ENCODE measurements at regions not wholly inside any gene's neighbourhood (a gene's known extent, or its start where the extent isn't known, plus 50 kb on each side); places are given as distances from the start of the nearest gene placed in this dataset.

DNA sequence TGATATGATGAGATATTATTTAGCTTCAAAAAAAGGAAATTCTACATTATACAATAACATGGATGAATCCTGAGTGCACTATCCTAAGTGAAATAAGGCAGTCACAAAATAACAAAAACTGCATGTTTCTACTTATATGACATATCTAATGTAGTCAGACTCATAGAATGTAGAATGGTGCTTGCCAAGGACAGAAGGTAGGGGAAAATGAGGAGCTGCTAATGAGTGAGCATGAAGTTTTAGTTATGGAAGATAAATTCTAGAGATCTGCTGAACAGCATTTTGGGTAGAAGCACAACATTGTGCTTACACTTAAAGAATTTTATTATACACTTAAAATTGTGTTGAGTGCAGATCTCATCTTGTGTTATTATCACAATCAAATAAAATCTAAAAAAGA is 812.4 kb downstream of the KCTD16 start:
- H3K4me1 Mint-ChIP-seq: no peaks in the 10 kb centered on the region
- H3K27me3 Mint-ChIP-seq (ENCODE audit: low read depth, poor library complexity): no peaks in the 10 kb centered on the region
- no peak for DNase-seq
- H3K9me3 Mint-ChIP-seq: peaks cover 7% of the 10 kb centered on the region
- H3K36me3 Mint-ChIP-seq (ENCODE audit: low read depth): no peaks in the 10 kb centered on the region
- H3K4me3 Mint-ChIP-seq: no peak overlapping the region
- no peak overlapping the region for H3K27ac Mint-ChIP-seq
- TF ChIP-seq, protein P1, sequence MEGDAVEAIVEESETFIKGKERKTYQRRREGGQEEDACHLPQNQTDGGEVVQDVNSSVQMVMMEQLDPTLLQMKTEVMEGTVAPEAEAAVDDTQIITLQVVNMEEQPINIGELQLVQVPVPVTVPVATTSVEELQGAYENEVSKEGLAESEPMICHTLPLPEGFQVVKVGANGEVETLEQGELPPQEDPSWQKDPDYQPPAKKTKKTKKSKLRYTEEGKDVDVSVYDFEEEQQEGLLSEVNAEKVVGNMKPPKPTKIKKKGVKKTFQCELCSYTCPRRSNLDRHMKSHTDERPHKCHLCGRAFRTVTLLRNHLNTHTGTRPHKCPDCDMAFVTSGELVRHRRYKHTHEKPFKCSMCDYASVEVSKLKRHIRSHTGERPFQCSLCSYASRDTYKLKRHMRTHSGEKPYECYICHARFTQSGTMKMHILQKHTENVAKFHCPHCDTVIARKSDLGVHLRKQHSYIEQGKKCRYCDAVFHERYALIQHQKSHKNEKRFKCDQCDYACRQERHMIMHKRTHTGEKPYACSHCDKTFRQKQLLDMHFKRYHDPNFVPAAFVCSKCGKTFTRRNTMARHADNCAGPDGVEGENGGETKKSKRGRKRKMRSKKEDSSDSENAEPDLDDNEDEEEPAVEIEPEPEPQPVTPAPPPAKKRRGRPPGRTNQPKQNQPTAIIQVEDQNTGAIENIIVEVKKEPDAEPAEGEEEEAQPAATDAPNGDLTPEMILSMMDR (IDR thresholded peaks at IDR 0.05): no peak

- H3K9me3 Mint-ChIP-seq: peaks cover 2% of the 10 kb centered on the region
- H3K36me3 Mint-ChIP-seq (ENCODE audit: low read depth): peaks cover under 1% of the 10 kb centered on the region
- H3K27me3 Mint-ChIP-seq (ENCODE audit: low read depth, poor library complexity): no peaks in the 10 kb centered on the region
These were observed 809.0 kb downstream of the KCTD16 start for GRCh38 chr5:144979516-144980264.

DNA sequence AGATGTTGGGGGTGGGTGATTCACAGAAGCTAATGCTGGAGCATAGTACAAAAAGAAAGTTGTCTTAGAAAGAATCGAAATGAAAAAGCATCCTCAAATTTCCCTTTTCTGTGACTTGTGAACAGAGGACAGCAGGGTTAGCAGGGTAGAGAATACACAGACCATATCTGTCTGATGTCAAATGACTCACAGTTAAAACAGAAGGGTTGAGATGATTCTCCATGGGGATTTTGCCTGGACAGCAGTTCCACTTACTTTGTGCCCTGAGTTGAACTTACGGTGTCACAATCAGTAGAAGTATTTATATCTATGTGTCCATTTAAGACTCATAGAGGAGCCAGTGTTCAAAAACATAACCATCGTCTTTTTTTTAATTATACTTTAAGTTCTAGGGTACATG is 801.6 kb downstream of the KCTD16 start:
- no peak overlapping the region for H3K4me3 Mint-ChIP-seq
- H3K36me3 Mint-ChIP-seq (ENCODE audit: low read depth): peaks cover 4% of the 10 kb centered on the region
- DNase-seq: no peak
- H3K27me3 Mint-ChIP-seq (ENCODE audit: low read depth, poor library complexity): no peaks in the 10 kb centered on the region
- TF ChIP-seq, protein P1 (IDR thresholded peaks at IDR 0.05): no peak
- H3K9me3 Mint-ChIP-seq: peaks cover 11% of the 10 kb centered on the region
- no peak overlapping the region for H3K27ac Mint-ChIP-seq
- H3K4me1 Mint-ChIP-seq: peaks cover 5% of the 10 kb centered on the region

More at GRCh38 chr5:144979516-144980264, 809.0 kb downstream of the KCTD16 start:
- TF ChIP-seq, protein P1 (IDR thresholded peaks at IDR 0.05): no peak
- Mint-ChIP-seq H3K27ac (no peak overlapping the region), H3K4me3 (no peak overlapping the region), H3K4me1 (no peaks in the 10 kb centered on the region)
- DNase-seq: no peak

GRCh38 chr5:144971108-144971850 is 800.6 kb downstream of the KCTD16 start:
- no peak for DNase-seq

DNA sequence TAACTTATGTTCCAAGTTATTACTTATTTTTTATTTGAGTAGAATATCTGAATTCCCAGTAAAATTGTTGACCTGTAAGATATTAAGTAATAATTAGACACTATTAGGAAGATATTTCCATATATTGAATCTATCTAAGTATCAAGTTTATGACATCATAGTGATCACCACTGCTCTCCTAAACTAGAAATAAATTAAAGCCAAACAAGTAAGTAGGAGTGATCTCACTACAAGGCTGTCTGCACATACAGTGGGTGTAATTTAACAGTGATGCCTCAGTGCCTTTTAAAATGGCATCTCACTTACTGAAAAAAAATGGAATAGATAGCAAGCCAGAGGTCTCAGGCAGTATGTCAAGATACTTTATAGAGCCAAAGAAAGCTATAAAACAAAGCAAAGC is 789.6 kb downstream of the KCTD16 start:
- TF ChIP-seq, protein P1 (IDR thresholded peaks at IDR 0.05): no peak
- Mint-ChIP-seq H3K36me3 (ENCODE audit: low read depth) (no peaks in the 10 kb centered on the region), H3K4me1 (no peaks in the 10 kb centered on the region), H3K9me3 (no peaks in the 10 kb centered on the region), H3K4me3 (no peak overlapping the region), H3K27me3 (ENCODE audit: low read depth, poor library complexity) (no peaks in the 10 kb centered on the region), H3K27ac (no peak overlapping the region)
- no peak for DNase-seq

More at GRCh38 chr5:144971108-144971850, 800.6 kb downstream of the KCTD16 start:
- TF ChIP-seq, protein P1 (IDR thresholded peaks at IDR 0.05): no peak
- Mint-ChIP-seq H3K9me3 (peaks cover 11% of the 10 kb centered on the region), H3K27me3 (ENCODE audit: low read depth, poor library complexity) (no peaks in the 10 kb centered on the region), H3K27ac (no peak overlapping the region), H3K4me1 (peaks cover 5% of the 10 kb centered on the region), H3K36me3 (ENCODE audit: low read depth) (peaks cover 4% of the 10 kb centered on the region), H3K4me3 (no peak overlapping the region)
